Mesothelial cell of epicardium (in vitro differentiated cells): ENCODE measurements at regions not wholly inside any gene's neighbourhood (a gene's known extent, or its start where the extent isn't known, plus 50 kb on each side); places are given as distances from the start of the nearest gene placed in this dataset.

Experiments
- DNase-seq, 2 experiments: peaks; one replicate each; pipeline ENCODE4 v3.0.0; 2021; ENCODE audit warnings: low spot score in 2 of 2; ENCODE audit not compliant: unreplicated experiment in 2 of 2
- H3K27ac Mint-ChIP-seq: 2 replicates; pipeline ENCODE4 v1.8.0; 2021; ENCODE audit warnings: mixed read lengths
- H3K27me3 Mint-ChIP-seq: 2 replicates; pipeline ENCODE4 v1.8.0; 2021; ENCODE audit warnings: low read depth, mixed read lengths
- H3K36me3 Mint-ChIP-seq: 2 replicates; pipeline ENCODE4 v1.8.0; 2021; ENCODE audit warnings: mixed read lengths
- H3K4me1 Mint-ChIP-seq: 2 replicates; pipeline ENCODE4 v1.8.0; 2021; ENCODE audit warnings: mixed read lengths
- H3K4me3 Mint-ChIP-seq: 2 replicates; pipeline ENCODE4 v1.8.0; 2021; ENCODE audit warnings: mild to moderate bottlenecking, moderate library complexity, mixed read lengths
- H3K9me3 Mint-ChIP-seq: 2 replicates; pipeline ENCODE4 v1.8.0; 2021; ENCODE audit warnings: mixed read lengths
- CTCF ChIP-seq: fragments of 200-600 bp; sonication (generic); IDR thresholded peaks from one replicate; pipeline ENCODE4 v1.5.0; 2021; ENCODE audit warnings: antibody characterized with exemption; ENCODE audit not compliant: unreplicated experiment

- no peak for TF ChIP-seq CTCF
- DNase-seq: no peak
- H3K9me3 Mint-ChIP-seq: no peaks in the 10 kb centered on the region
- peaks cover 14% of the 10 kb centered on the region for H3K4me1 Mint-ChIP-seq
- no peak overlapping the region for H3K4me3 Mint-ChIP-seq
- no peak overlapping the region for H3K27ac Mint-ChIP-seq
- peaks cover 2% of the 10 kb centered on the region for H3K27me3 Mint-ChIP-seq
- no peaks in the 10 kb centered on the region for H3K36me3 Mint-ChIP-seq
Measured at GRCh38 chr18:55152801-55153200, 193.5 kb upstream of the CCDC68 start.

GRCh38 chr18:55149994-55150393 lies 190.7 kb upstream of the CCDC68 start:
- Mint-ChIP-seq H3K4me3 (no peak overlapping the region), H3K27ac (no peak overlapping the region), H3K36me3 (no peaks in the 10 kb centered on the region), H3K27me3 (no peaks in the 10 kb centered on the region), H3K9me3 (no peaks in the 10 kb centered on the region), H3K4me1 (peaks cover 18% of the 10 kb centered on the region)
- no peak for DNase-seq
- no peak for TF ChIP-seq CTCF

- DNase-seq: no peak
- Mint-ChIP-seq H3K27me3 (no peaks in the 10 kb centered on the region), H3K4me1 (peaks cover 18% of the 10 kb centered on the region), H3K9me3 (no peaks in the 10 kb centered on the region), H3K36me3 (no peaks in the 10 kb centered on the region), H3K27ac (no peak overlapping the region), H3K4me3 (no peak overlapping the region)
- TF ChIP-seq CTCF: no peak
Measured at GRCh38 chr18:55147791-55148190, 188.5 kb upstream of the CCDC68 start.

- Mint-ChIP-seq H3K4me1 (peaks cover 12% of the 10 kb centered on the region), H3K36me3 (no peaks in the 10 kb centered on the region), H3K27me3 (peaks cover 1% of the 10 kb centered on the region), H3K27ac (no peak overlapping the region), H3K4me3 (no peak overlapping the region), H3K9me3 (no peaks in the 10 kb centered on the region)
- no peak for DNase-seq
- no peak for TF ChIP-seq CTCF
Measured at GRCh38 chr18:55144193-55144930, 185.1 kb upstream of the CCDC68 start.

- no peak for TF ChIP-seq CTCF
- Mint-ChIP-seq H3K27ac (no peak overlapping the region), H3K9me3 (no peaks in the 10 kb centered on the region), H3K4me3 (no peak overlapping the region), H3K4me1 (peaks cover 2% of the 10 kb centered on the region), H3K36me3 (no peaks in the 10 kb centered on the region), H3K27me3 (peaks cover 1% of the 10 kb centered on the region)
- no peak for DNase-seq
Measured at GRCh38 chr18:55142410-55142809, 183.1 kb upstream of the CCDC68 start.

- Mint-ChIP-seq H3K9me3 (no peaks in the 10 kb centered on the region), H3K36me3 (no peaks in the 10 kb centered on the region), H3K4me3 (no peak overlapping the region)
Measured at GRCh38 chr18:55141318-55141717, 182.1 kb upstream of the CCDC68 start.

More at GRCh38 chr18:55141318-55141717, 182.1 kb upstream of the CCDC68 start:
- H3K4me1 Mint-ChIP-seq: no peaks in the 10 kb centered on the region
- no peak overlapping the region for H3K27ac Mint-ChIP-seq
- H3K27me3 Mint-ChIP-seq: peaks cover 1% of the 10 kb centered on the region
- no peak for DNase-seq
- no peak for TF ChIP-seq CTCF
